Naive B cell (primary cell): ENCODE measurements at regions not wholly inside any gene's neighbourhood (a gene's known extent, or its start where the extent isn't known, plus 50 kb on each side); places are given as distances from the start of the nearest gene placed in this dataset.
"Not testable (repeated sequence)": the region's sequence is repeated elsewhere in the genome, so short reads cannot be mapped to it uniquely, and the experiment has no call there.

Experiments used
- ATAC-seq, 2 donors: fragments of 150-1000 bp; cut with Tn5 transposase; 2 replicates each; pipeline ENCODE4 v1.10.0; 2021; ENCODE audit warnings: low read depth in 2 of 2, mild to moderate bottlenecking in 2 of 2, moderate library complexity in 2 of 2
- DNase-seq: peaks from one replicate; pipeline ENCODE4 v3.0.0; 2022
- H3K27ac Mint-ChIP-seq, 6 donors: one replicate each; pipeline ENCODE4 v1.8.0; 2020 to 2022; ENCODE audit warnings: mild to moderate bottlenecking in 6 of 6, mixed read lengths in 6 of 6, moderate library complexity in 5 of 6, inconsistent platforms in 2 of 6
- H3K27me3 Mint-ChIP-seq, 3 donors: one replicate each; pipeline ENCODE4 v1.8.0; 2021 to 2022; ENCODE audit warnings: mixed read lengths in 3 of 3, mild to moderate bottlenecking in 1 of 3
- H3K36me3 Mint-ChIP-seq, 2 donors: one replicate each; pipeline ENCODE4 v1.8.0; 2020 to 2022; ENCODE audit warnings: mixed read lengths in 2 of 2, inconsistent platforms in 1 of 2, mild to moderate bottlenecking in 1 of 2
- H3K4me1 Mint-ChIP-seq, 3 donors: one replicate each; pipeline ENCODE4 v1.8.0; 2020 to 2022; ENCODE audit warnings: mixed read lengths in 3 of 3, inconsistent platforms in 1 of 3, mild to moderate bottlenecking in 1 of 3, moderate library complexity in 1 of 3
- H3K4me3 Mint-ChIP-seq, 8 donors: one replicate each; pipeline ENCODE4 v1.8.0; 2020 to 2022; ENCODE audit warnings: mild to moderate bottlenecking in 8 of 8, mixed read lengths in 8 of 8, moderate library complexity in 8 of 8, inconsistent platforms in 2 of 8
- H3K9me3 Mint-ChIP-seq, 7 donors: one replicate each; pipeline ENCODE4 v1.8.0; 2020 to 2022; ENCODE audit warnings: mixed read lengths in 7 of 7, mild to moderate bottlenecking in 5 of 7, inconsistent platforms in 2 of 7, moderate library complexity in 1 of 7

- DNase-seq: no peak
- no peak for ATAC-seq
Observed at GRCh38 chr21:24545807-24546361, 1061.4 kb downstream of the MRPL39 start.

GRCh38 chr21:24514081-24514733, 1093.1 kb downstream of the MRPL39 start:
- H3K36me3 Mint-ChIP-seq: no peaks in the 10 kb centered on the region
- H3K4me3 Mint-ChIP-seq: no peak overlapping the region
- no peak overlapping the region for H3K27ac Mint-ChIP-seq
- H3K27me3 Mint-ChIP-seq: no peaks in the 10 kb centered on the region
- DNase-seq: peak; percentile 1
- no peaks in the 10 kb centered on the region for H3K4me1 Mint-ChIP-seq
- no peak for ATAC-seq
- H3K9me3 Mint-ChIP-seq: no peaks in the 10 kb centered on the region

More at GRCh38 chr21:24545807-24546361, 1061.4 kb downstream of the MRPL39 start:
- no peak overlapping the region for H3K4me3 Mint-ChIP-seq
- no peaks in the 10 kb centered on the region for H3K36me3 Mint-ChIP-seq
- H3K4me1 Mint-ChIP-seq: no peaks in the 10 kb centered on the region
- H3K9me3 Mint-ChIP-seq: no peaks in the 10 kb centered on the region
- no peaks in the 10 kb centered on the region for H3K27me3 Mint-ChIP-seq
- H3K27ac Mint-ChIP-seq: no peak overlapping the region

GRCh38 chr21:24509131-24509530, 1098.2 kb downstream of the MRPL39 start:
- no peaks in the 10 kb centered on the region for H3K27me3 Mint-ChIP-seq
- H3K4me3 Mint-ChIP-seq: no peak overlapping the region
- H3K27ac Mint-ChIP-seq: no peak overlapping the region
- H3K36me3 Mint-ChIP-seq: peaks cover 19 to 22% of the 10 kb centered on the region in 2 donors
- ATAC-seq (no peak), DNase-seq (no peak)
- H3K4me1 Mint-ChIP-seq: no peaks in the 10 kb centered on the region
- H3K9me3 Mint-ChIP-seq: peaks cover 0 to 13% (median 9%) of the 10 kb centered on the region in 7 donors

- no peak for ATAC-seq
- H3K27me3 Mint-ChIP-seq: no peaks in the 10 kb centered on the region
- H3K27ac Mint-ChIP-seq: no peak overlapping the region
Observed at GRCh38 chr21:24486973-24487372, 1120.3 kb downstream of the MRPL39 start.

GRCh38 chr21:24483361-24483760, 1123.9 kb downstream of the MRPL39 start:
- not testable (repeated sequence) for H3K9me3 Mint-ChIP-seq, ATAC-seq, DNase-seq, H3K36me3 Mint-ChIP-seq, H3K4me3 Mint-ChIP-seq, H3K27me3 Mint-ChIP-seq, H3K27ac Mint-ChIP-seq
- H3K4me1 Mint-ChIP-seq: peaks cover 4 to 10% (median 7%) of the 10 kb centered on the region in 3 donors

More at GRCh38 chr21:24486973-24487372, 1120.3 kb downstream of the MRPL39 start:
- Mint-ChIP-seq H3K36me3 (peaks cover 0 to 4% of the 10 kb centered on the region in 2 donors), H3K4me1 (peaks cover 0 to under 1% (median 0%) of the 10 kb centered on the region in 3 donors), H3K4me3 (no peak overlapping the region), H3K9me3 (no peaks in the 10 kb centered on the region)
- DNase-seq: no peak

- ATAC-seq (peak; percentile 37 to 56), DNase-seq (no peak)
- peaks cover 4 to 6% (median 5%) of the 10 kb centered on the region in 3 donors for H3K4me1 Mint-ChIP-seq
- H3K36me3 Mint-ChIP-seq: no peaks in the 10 kb centered on the region
- H3K4me3 Mint-ChIP-seq: no peak overlapping the region
- peaks cover 0 to 6% (median 3%) of the 10 kb centered on the region in 7 donors for H3K9me3 Mint-ChIP-seq
- H3K27ac Mint-ChIP-seq: peak overlapping the region in 1 of 6 donors; percentile 10
- H3K27me3 Mint-ChIP-seq: no peaks in the 10 kb centered on the region
Observed at GRCh38 chr21:24470852-24471251, 1136.4 kb downstream of the MRPL39 start.

GRCh38 chr21:24456358-24456757, 1150.9 kb downstream of the MRPL39 start:
- no peaks in the 10 kb centered on the region for H3K4me1 Mint-ChIP-seq
- ATAC-seq: no peak
- peak overlapping the region in 1 of 6 donors; percentile 32 for H3K27ac Mint-ChIP-seq

GRCh38 chr21:24450119-24450518, 1157.2 kb downstream of the MRPL39 start:
- H3K27me3 Mint-ChIP-seq: no peaks in the 10 kb centered on the region
- peaks cover 0 to 2% (median 0%) of the 10 kb centered on the region in 7 donors for H3K9me3 Mint-ChIP-seq
- H3K27ac Mint-ChIP-seq: no peak overlapping the region
- ATAC-seq (no peak), DNase-seq (no peak)
- H3K4me3 Mint-ChIP-seq: no peak overlapping the region
- H3K4me1 Mint-ChIP-seq: no peaks in the 10 kb centered on the region
- peaks cover 8 to 17% of the 10 kb centered on the region in 2 donors for H3K36me3 Mint-ChIP-seq

More at GRCh38 chr21:24456358-24456757, 1150.9 kb downstream of the MRPL39 start:
- H3K4me3 Mint-ChIP-seq: no peak overlapping the region
- DNase-seq: no peak
- H3K27me3 Mint-ChIP-seq: no peaks in the 10 kb centered on the region
- H3K36me3 Mint-ChIP-seq: no peaks in the 10 kb centered on the region
- no peaks in the 10 kb centered on the region for H3K9me3 Mint-ChIP-seq

GRCh38 chr21:24445517-24445916, 1161.8 kb downstream of the MRPL39 start:
- peaks cover 26 to 27% of the 10 kb centered on the region in 2 donors for H3K36me3 Mint-ChIP-seq
- H3K9me3 Mint-ChIP-seq: peaks cover 0 to 2% (median 0%) of the 10 kb centered on the region in 7 donors
- no peak overlapping the region for H3K4me3 Mint-ChIP-seq
- no peaks in the 10 kb centered on the region for H3K27me3 Mint-ChIP-seq
- ATAC-seq: no peak
- no peak for DNase-seq
- H3K27ac Mint-ChIP-seq: no peak overlapping the region
- H3K4me1 Mint-ChIP-seq: no peaks in the 10 kb centered on the region

- Mint-ChIP-seq H3K27me3 (no peaks in the 10 kb centered on the region), H3K4me1 (peaks cover 0 to 4% (median 0%) of the 10 kb centered on the region in 3 donors), H3K36me3 (peaks cover 24 to 26% of the 10 kb centered on the region in 2 donors), H3K9me3 (peaks cover 0 to 2% (median 0%) of the 10 kb centered on the region in 7 donors), H3K4me3 (no peak overlapping the region), H3K27ac (peak overlapping the region in 1 of 6 donors; percentile 0)
- ATAC-seq: no peak
- DNase-seq: no peak
Observed at GRCh38 chr21:24444736-24445135, 1162.5 kb downstream of the MRPL39 start.

- Mint-ChIP-seq H3K27me3 (no peaks in the 10 kb centered on the region), H3K9me3 (peaks cover 0 to 16% (median 7%) of the 10 kb centered on the region in 7 donors), H3K27ac (peak overlapping the region in 2 of 6 donors; percentile 49 to 73), H3K4me1 (peaks cover 0 to 4% (median 0%) of the 10 kb centered on the region in 3 donors), H3K4me3 (no peak overlapping the region), H3K36me3 (peaks cover 21 to 37% of the 10 kb centered on the region in 2 donors)
- no peak for DNase-seq
- no peak for ATAC-seq
Observed at GRCh38 chr21:24436236-24436635, 1171.0 kb downstream of the MRPL39 start.

- peaks cover 11 to 18% (median 12%) of the 10 kb centered on the region in 3 donors for H3K4me1 Mint-ChIP-seq
- DNase-seq: peak; percentile 31
- no peaks in the 10 kb centered on the region for H3K27me3 Mint-ChIP-seq
- H3K9me3 Mint-ChIP-seq: no peaks in the 10 kb centered on the region
- peak overlapping the region; percentile 83 to 95 (median 89) for H3K4me3 Mint-ChIP-seq
- peak overlapping the region; percentile 82 to 94 (median 88) for H3K27ac Mint-ChIP-seq
- peaks cover 4 to 8% of the 10 kb centered on the region in 2 donors for H3K36me3 Mint-ChIP-seq
- ATAC-seq: peak; percentile 90 to 91
Observed at GRCh38 chr21:24428591-24429199, 1178.6 kb downstream of the MRPL39 start.

GRCh38 chr21:24424776-24425175, 1182.5 kb downstream of the MRPL39 start:
- ATAC-seq (no peak), DNase-seq (no peak)
- Mint-ChIP-seq H3K27me3 (no peaks in the 10 kb centered on the region), H3K9me3 (peaks cover 0 to 3% (median 0%) of the 10 kb centered on the region in 7 donors), H3K4me1 (peaks cover 16 to 29% (median 22%) of the 10 kb centered on the region in 3 donors), H3K36me3 (peaks cover 4 to 7% of the 10 kb centered on the region in 2 donors), H3K27ac (peak overlapping the region in 1 of 6 donors; percentile 30), H3K4me3 (no peak overlapping the region)
